Panc1 (cell line): ENCODE measurements at regions not wholly inside any gene's neighbourhood (a gene's known extent, or its start where the extent isn't known, plus 50 kb on each side); places are given as distances from the start of the nearest gene placed in this dataset.

Source experiments
- ATAC-seq: fragments of 200-7000 bp; cut with Tn5 transposase; 2 replicates; pipeline ENCODE4 v1.9.1; 2020; ENCODE audit warnings: mild to moderate bottlenecking, moderate library complexity
- BruUV-seq: library from RNA; stranded (reverse); fragments of 400-500 nt; replicated peaks from 2 replicates; lab custom pipeline; 2021; lab: Mats Ljungman, UMichigan
- CTCF ChIA-PET: fragments of 300-600 bp; sonication (Branson Sonifier 250); formaldehyde crosslinking; loops from one replicate; lab custom pipeline; 2022; ENCODE audit warnings: antibody characterized with exemption; lab: Charles Lee
- POLR2A ChIA-PET: fragments of 300-600 bp; sonication (Branson Sonifier 250); formaldehyde crosslinking; loops from one replicate; lab custom pipeline; 2022; ENCODE audit warnings: antibody characterized with exemption; lab: Charles Lee
- DNase-seq: peaks from one replicate; pipeline ENCODE4 v3.0.0-alpha.2; 2010; ENCODE audit warnings: low read depth, low spot score
- H3K27ac ChIP-seq: 2 replicates; pipeline ENCODE4 v1.5.1; 2011; ENCODE audit warnings: mild to moderate bottlenecking, low read length, inconsistent platforms
- H3K27me3 ChIP-seq: fragments of 200-500 bp; sonication (Bioruptor generic); 2 replicates; pipeline ENCODE4 v1.6.0; 2014; ENCODE audit warnings: low read length, inconsistent platforms; ENCODE audit not compliant: control insufficient read depth, insufficient read depth
- H3K36me3 ChIP-seq: fragments of 200-500 bp; sonication (Bioruptor generic); 2 replicates; pipeline ENCODE4 v1.5.1; 2014; ENCODE audit warnings: inconsistent platforms, mild to moderate bottlenecking, low read length, moderate library complexity; ENCODE audit not compliant: control insufficient read depth, insufficient read depth
- H3K4me1 ChIP-seq: 2 replicates; pipeline ENCODE4 v1.5.1; 2011; ENCODE audit warnings: inconsistent platforms, mild to moderate bottlenecking, low read length, moderate library complexity; ENCODE audit not compliant: control insufficient read depth, insufficient read depth
- H3K4me3 ChIP-seq, 2 experiments: 2 replicates each; pipeline ENCODE4 v1.5.1; 2011 to 2012; ENCODE audit warnings: low read depth in 2 of 2, low read length in 2 of 2, mild to moderate bottlenecking in 2 of 2, inconsistent platforms in 1 of 2, moderate library complexity in 1 of 2
- H3K9me3 ChIP-seq: fragments of 200-500 bp; sonication (Bioruptor generic); 2 replicates; pipeline ENCODE4 v1.5.1; 2014; ENCODE audit warnings: low read depth, mild to moderate bottlenecking, inconsistent platforms, low read length, moderate library complexity; ENCODE audit not compliant: control insufficient read depth, insufficient read depth
- CTCF ChIP-seq: fragments of 450-650 bp; IDR thresholded peaks from 2 replicates; pipeline ENCODE4 v1.5.1; 2017; ENCODE audit warnings: mild to moderate bottlenecking
- POLR2AphosphoS5 ChIP-seq: IDR thresholded peaks from 2 replicates; pipeline ENCODE4 v1.6.1; 2012; ENCODE audit warnings: mild to moderate bottlenecking, low read depth, low read length, moderate library complexity
- REST ChIP-seq, 2 experiments: IDR thresholded peaks; 2 replicates each; pipeline ENCODE4 v1.6.1; 2011 to 2012; ENCODE audit warnings: low read depth in 2 of 2, control low read depth in 1 of 2, low read length in 1 of 2, mild to moderate bottlenecking in 1 of 2, moderate library complexity in 1 of 2; ENCODE audit not compliant: insufficient read depth in 1 of 2
- SIN3A ChIP-seq: IDR thresholded peaks from 2 replicates; pipeline ENCODE4 v1.6.1; 2012; ENCODE audit warnings: low read depth, mild to moderate bottlenecking, low read length, moderate library complexity, borderline replicate concordance; ENCODE audit not compliant: insufficient read depth
- TCF7L2 ChIP-seq: IDR thresholded peaks from 2 replicates; pipeline ENCODE4 v1.6.1; 2011; ENCODE audit warnings: mild to moderate bottlenecking, low read depth, low read length, inconsistent platforms
- in situ Hi-C: cut with HindIII; loops from 2 replicates; pipeline ENCODE4 v1.10.0; 2016; ENCODE audit warnings: low sequenced_read_pairs, low pct_unique_long_range_greater_than_20kb
- intact Hi-C: fragments of 100-400 bp; cut with micrococcal nuclease; formaldehyde crosslinking; loops from one replicate; pipeline ENCODE4 v1.10.0; 2022; ENCODE audit not compliant: unreplicated experiment

GRCh38 chr3:94512876-94513275, 450.0 kb downstream of the NSUN3 start:
- Histone ChIP-seq H3K9me3 (no peaks in the 10 kb centered on the region), H3K27me3 (no peaks in the 10 kb centered on the region), H3K4me1 (no peaks in the 10 kb centered on the region), H3K4me3 (no peak overlapping the region), H3K27ac (no peak overlapping the region), H3K36me3 (no peaks in the 10 kb centered on the region)
- in situ Hi-C loops, result no loop called here
- CTCF ChIA-PET, result no interaction called here
- ATAC-seq, result no peak
- DNase-seq, result no peak
- TF ChIP-seq CTCF, result no peak
- no peak for TF ChIP-seq REST (IDR thresholded peaks at IDR 0.05; ENCODE audit: insufficient read depth in 1 of 2, low read depth in 2 of 2, low read length in 1 of 2)
- TF ChIP-seq TCF7L2, result no peak
- no peak for TF ChIP-seq SIN3A
- TF ChIP-seq POLR2AphosphoS5, result no peak
- intact Hi-C loops, result loop anchor here (10.0 kb wide), 1 partner anchor 62 kb away; no protein-coding TSS in a partner anchor
- POLR2A ChIA-PET, result no interaction called here
- no TSS peak for BruUV-seq

DNA sequence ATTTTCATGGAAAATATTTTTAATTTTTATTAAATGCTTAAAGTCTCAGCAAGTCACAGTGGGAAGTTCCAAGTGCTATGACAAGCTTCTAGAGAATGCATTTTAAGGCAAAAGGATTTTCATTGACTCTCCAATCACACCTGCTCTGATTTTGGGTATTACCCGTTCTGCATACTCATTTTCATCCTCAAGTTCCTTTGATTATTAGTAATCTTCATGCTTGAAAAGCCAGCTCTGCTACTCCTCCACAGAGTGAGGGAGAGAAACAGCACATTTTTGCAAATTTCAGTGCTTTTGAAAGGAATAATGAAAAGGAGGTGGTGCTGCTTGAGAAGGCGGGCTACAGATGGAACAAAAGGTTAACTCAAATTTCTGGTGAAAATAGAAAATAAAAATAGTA, 450.7 kb downstream of the NSUN3 start:
- no peaks in the 10 kb centered on the region for H3K9me3 ChIP-seq
- ChIA-PET CTCF (no interaction called here), POLR2A (no interaction called here)
- BruUV-seq, result no TSS peak
- H3K36me3 ChIP-seq, result no peaks in the 10 kb centered on the region
- H3K27ac ChIP-seq, result no peak overlapping the region
- TF ChIP-seq TCF7L2, result no peak
- no peak for TF ChIP-seq REST (IDR thresholded peaks at IDR 0.05; ENCODE audit: insufficient read depth in 1 of 2, low read depth in 2 of 2, low read length in 1 of 2)
- no peak for TF ChIP-seq SIN3A
- TF ChIP-seq POLR2AphosphoS5, result no peak
- no peak for TF ChIP-seq CTCF
- DNase-seq (no peak), ATAC-seq (no peak)
- in situ Hi-C loops, result no loop called here
- intact Hi-C loops, result loop anchor here (10.0 kb wide), 1 partner anchor 61 kb away; no protein-coding TSS in a partner anchor
- H3K4me1 ChIP-seq, result no peaks in the 10 kb centered on the region
- H3K27me3 ChIP-seq, result no peaks in the 10 kb centered on the region
- H3K4me3 ChIP-seq, result no peak overlapping the region
